ENCODE measurements at regions not wholly inside any gene's neighbourhood (a gene's known extent, or its start where the extent isn't known, plus 50 kb on each side); places are given as distances from the start of the nearest gene placed in this dataset.

- H3K4me3 ChIP-seq (ENCODE audit: low read length) = no peak overlapping the region
- no peaks in the 10 kb centered on the region for H3K27me3 ChIP-seq (ENCODE audit: insufficient read depth, low read length)
- 0 out of 2 replicates have a peak, but pooled peaks cover 5% of the 10 kb centered on the region for H3K9me3 ChIP-seq (ENCODE audit: insufficient read depth, low read depth, low read length)
- no peaks in the 10 kb centered on the region for H3K36me3 ChIP-seq (ENCODE audit: insufficient read depth, low read depth, low read length)
- no peak overlapping the region for H3K27ac ChIP-seq (ENCODE audit: low read length)
- no peaks in the 10 kb centered on the region for H3K4me1 ChIP-seq (ENCODE audit: insufficient read depth, low read length)
- H3K9ac ChIP-seq (ENCODE audit: low read depth, low read length) = no peak overlapping the region
These were observed 242.0 kb downstream of the PTGER3 start for GRCh38 chr1:70805641-70806040.

- no peaks in the 10 kb centered on the region for H3K4me1 ChIP-seq (ENCODE audit: insufficient read depth, low read length)
- H3K27ac ChIP-seq (ENCODE audit: low read length) = no peak overlapping the region
- no peak overlapping the region for H3K4me3 ChIP-seq (ENCODE audit: low read length)
- no peaks in the 10 kb centered on the region for H3K36me3 ChIP-seq (ENCODE audit: insufficient read depth, low read depth, low read length)
- H3K9ac ChIP-seq (ENCODE audit: low read depth, low read length) = no peak overlapping the region
- 0 out of 2 replicates have a peak, but pooled peaks cover 1% of the 10 kb centered on the region for H3K9me3 ChIP-seq (ENCODE audit: insufficient read depth, low read depth, low read length)
- H3K27me3 ChIP-seq (ENCODE audit: insufficient read depth, low read length) = no peaks in the 10 kb centered on the region
These were observed 240.4 kb downstream of the PTGER3 start for GRCh38 chr1:70807088-70807664.

GRCh38 chr1:70809069-70809468, 238.5 kb downstream of the PTGER3 start:
- H3K9ac ChIP-seq (ENCODE audit: low read depth, low read length) = no peak overlapping the region
- no peaks in the 10 kb centered on the region for H3K4me1 ChIP-seq (ENCODE audit: insufficient read depth, low read length)
- H3K4me3 ChIP-seq (ENCODE audit: low read length) = no peak overlapping the region
- H3K36me3 ChIP-seq (ENCODE audit: insufficient read depth, low read depth, low read length) = no peaks in the 10 kb centered on the region
- H3K27me3 ChIP-seq (ENCODE audit: insufficient read depth, low read length) = no peaks in the 10 kb centered on the region
- H3K9me3 ChIP-seq (ENCODE audit: insufficient read depth, low read depth, low read length) = no peaks in the 10 kb centered on the region
- no peak overlapping the region for H3K27ac ChIP-seq (ENCODE audit: low read length)

GRCh38 chr1:70811815-70812214, 235.8 kb downstream of the PTGER3 start:
- Histone ChIP-seq H3K4me3 (ENCODE audit: low read length) (no peak overlapping the region), H3K27me3 (ENCODE audit: insufficient read depth, low read length) (no peaks in the 10 kb centered on the region), H3K36me3 (ENCODE audit: insufficient read depth, low read depth, low read length) (no peaks in the 10 kb centered on the region), H3K9ac (ENCODE audit: low read depth, low read length) (no peak overlapping the region), H3K9me3 (ENCODE audit: insufficient read depth, low read depth, low read length) (no peaks in the 10 kb centered on the region), H3K27ac (ENCODE audit: low read length) (no peak overlapping the region), H3K4me1 (ENCODE audit: insufficient read depth, low read length) (no peaks in the 10 kb centered on the region)

- Histone ChIP-seq H3K9ac (ENCODE audit: low read depth, low read length) (no peak overlapping the region), H3K27ac (ENCODE audit: low read length) (no peak overlapping the region), H3K4me1 (ENCODE audit: insufficient read depth, low read length) (no peaks in the 10 kb centered on the region), H3K36me3 (ENCODE audit: insufficient read depth, low read depth, low read length) (no peaks in the 10 kb centered on the region), H3K27me3 (ENCODE audit: insufficient read depth, low read length) (no peaks in the 10 kb centered on the region), H3K4me3 (ENCODE audit: low read length) (no peak overlapping the region), H3K9me3 (ENCODE audit: insufficient read depth, low read depth, low read length) (no peaks in the 10 kb centered on the region)
These were observed 235.0 kb downstream of the PTGER3 start for GRCh38 chr1:70812442-70813109.

- H3K4me1 ChIP-seq (ENCODE audit: insufficient read depth, low read length) = no peaks in the 10 kb centered on the region
- no peaks in the 10 kb centered on the region for H3K27me3 ChIP-seq (ENCODE audit: insufficient read depth, low read length)
- H3K4me3 ChIP-seq (ENCODE audit: low read length) = no peak overlapping the region
- no peaks in the 10 kb centered on the region for H3K9me3 ChIP-seq (ENCODE audit: insufficient read depth, low read depth, low read length)
- H3K27ac ChIP-seq (ENCODE audit: low read length) = no peak overlapping the region
- H3K9ac ChIP-seq (ENCODE audit: low read depth, low read length) = no peak overlapping the region
- no peaks in the 10 kb centered on the region for H3K36me3 ChIP-seq (ENCODE audit: insufficient read depth, low read depth, low read length)
These were observed 229.2 kb downstream of the PTGER3 start for GRCh38 chr1:70818401-70818800.

GRCh38 chr1:70819231-70819630, 228.4 kb downstream of the PTGER3 start:
- no peak overlapping the region for H3K9ac ChIP-seq (ENCODE audit: low read depth, low read length)
- H3K9me3 ChIP-seq (ENCODE audit: insufficient read depth, low read depth, low read length) = no peaks in the 10 kb centered on the region
- no peak overlapping the region for H3K4me3 ChIP-seq (ENCODE audit: low read length)
- H3K27ac ChIP-seq (ENCODE audit: low read length) = no peak overlapping the region
- H3K36me3 ChIP-seq (ENCODE audit: insufficient read depth, low read depth, low read length) = no peaks in the 10 kb centered on the region
- H3K27me3 ChIP-seq (ENCODE audit: insufficient read depth, low read length) = no peaks in the 10 kb centered on the region
- no peaks in the 10 kb centered on the region for H3K4me1 ChIP-seq (ENCODE audit: insufficient read depth, low read length)

GRCh38 chr1:70819785-70820184, 227.8 kb downstream of the PTGER3 start:
- no peak overlapping the region for H3K27ac ChIP-seq (ENCODE audit: low read length)
- H3K4me1 ChIP-seq (ENCODE audit: insufficient read depth, low read length) = no peaks in the 10 kb centered on the region
- H3K9me3 ChIP-seq (ENCODE audit: insufficient read depth, low read depth, low read length) = no peaks in the 10 kb centered on the region
- H3K9ac ChIP-seq (ENCODE audit: low read depth, low read length) = no peak overlapping the region
- no peak overlapping the region for H3K4me3 ChIP-seq (ENCODE audit: low read length)
- no peaks in the 10 kb centered on the region for H3K36me3 ChIP-seq (ENCODE audit: insufficient read depth, low read depth, low read length)
- H3K27me3 ChIP-seq (ENCODE audit: insufficient read depth, low read length) = no peaks in the 10 kb centered on the region

- Histone ChIP-seq H3K9me3 (ENCODE audit: insufficient read depth, low read depth, low read length) (no peaks in the 10 kb centered on the region), H3K4me3 (ENCODE audit: low read length) (no peak overlapping the region), H3K36me3 (ENCODE audit: insufficient read depth, low read depth, low read length) (no peaks in the 10 kb centered on the region), H3K27me3 (ENCODE audit: insufficient read depth, low read length) (no peaks in the 10 kb centered on the region), H3K9ac (ENCODE audit: low read depth, low read length) (no peak overlapping the region), H3K27ac (ENCODE audit: low read length) (no peak overlapping the region), H3K4me1 (ENCODE audit: insufficient read depth, low read length) (no peaks in the 10 kb centered on the region)
These were observed 227.2 kb downstream of the PTGER3 start for GRCh38 chr1:70820396-70820795.

- Histone ChIP-seq H3K27ac (ENCODE audit: low read length) (no peak overlapping the region), H3K36me3 (ENCODE audit: insufficient read depth, low read depth, low read length) (no peaks in the 10 kb centered on the region), H3K9ac (ENCODE audit: low read depth, low read length) (no peak overlapping the region), H3K27me3 (ENCODE audit: insufficient read depth, low read length) (no peaks in the 10 kb centered on the region), H3K9me3 (ENCODE audit: insufficient read depth, low read depth, low read length) (no peaks in the 10 kb centered on the region), H3K4me1 (ENCODE audit: insufficient read depth, low read length) (no peaks in the 10 kb centered on the region), H3K4me3 (ENCODE audit: low read length) (no peak overlapping the region)
These were observed 226.6 kb downstream of the PTGER3 start for GRCh38 chr1:70820995-70821394.

- no peak overlapping the region for H3K4me3 ChIP-seq (ENCODE audit: low read length)
These were observed 221.2 kb downstream of the PTGER3 start for GRCh38 chr1:70826428-70826827.

GRCh38 chr1:70827030-70827429, 220.6 kb downstream of the PTGER3 start:
- Histone ChIP-seq H3K9me3 (ENCODE audit: insufficient read depth, low read depth, low read length) (no peaks in the 10 kb centered on the region), H3K4me3 (ENCODE audit: low read length) (no peak overlapping the region), H3K9ac (ENCODE audit: low read depth, low read length) (no peak overlapping the region), H3K36me3 (ENCODE audit: insufficient read depth, low read depth, low read length) (no peaks in the 10 kb centered on the region), H3K27me3 (ENCODE audit: insufficient read depth, low read length) (no peaks in the 10 kb centered on the region), H3K27ac (ENCODE audit: low read length) (no peak overlapping the region), H3K4me1 (ENCODE audit: insufficient read depth, low read length) (no peaks in the 10 kb centered on the region)

More at GRCh38 chr1:70826428-70826827, 221.2 kb downstream of the PTGER3 start:
- Histone ChIP-seq H3K4me1 (ENCODE audit: insufficient read depth, low read length) (no peaks in the 10 kb centered on the region), H3K9ac (ENCODE audit: low read depth, low read length) (no peak overlapping the region), H3K9me3 (ENCODE audit: insufficient read depth, low read depth, low read length) (no peaks in the 10 kb centered on the region), H3K27ac (ENCODE audit: low read length) (no peak overlapping the region), H3K36me3 (ENCODE audit: insufficient read depth, low read depth, low read length) (no peaks in the 10 kb centered on the region), H3K27me3 (ENCODE audit: insufficient read depth, low read length) (no peaks in the 10 kb centered on the region)
